ENCODE measurements at regions not wholly inside any gene's neighbourhood (a gene's known extent, or its start where the extent isn't known, plus 50 kb on each side); places are given as distances from the start of the nearest gene placed in this dataset.

GRCh38 chr11:93906486-93906885 lies 56.1 kb upstream of the VSTM5 start:
- 46% methylated on average over 2 of the region's 2 CpGs for WGBS (ENCODE audit: low lambda C conversion rate)
- POLR2A ChIA-PET, result no interaction called here

GRCh38 chr11:93907901-93908300 lies 57.5 kb upstream of the VSTM5 start:
- Histone ChIP-seq H3K9ac (no peak overlapping the region), H3K27me3 (ENCODE audit: insufficient read depth) (no peaks in the 10 kb centered on the region), H4K20me1 (ENCODE audit: insufficient read depth) (no peaks in the 10 kb centered on the region), H2AFZ (ENCODE audit: low read depth) (no peak overlapping the region), H3K79me2 (ENCODE audit: insufficient read depth) (no peaks in the 10 kb centered on the region), H3K4me3 (ENCODE audit: low read depth in 2 of 2, low read length in 1 of 2) (no peak overlapping the region), H3F3A (replicated peaks; ENCODE audit: insufficient read depth) (peaks cover 12% of the 10 kb centered on the region), H3K9me3 (no peaks in the 10 kb centered on the region), H3K36me3 (replicated peaks in 1 of 2; ENCODE audit: control insufficient read depth in 1 of 2, insufficient read depth in 2 of 2, low read length in 1 of 2) (no peaks in the 10 kb centered on the region), H3K4me2 (peak overlapping the region; percentile 42; the same call in 1 of the 2 replicates), H3K4me1 (ENCODE audit: control insufficient read depth in 1 of 2, insufficient read depth in 2 of 2, low read depth in 1 of 2, low read length in 1 of 2) (peaks cover 0 to 11% of the 10 kb centered on the region in 2 experiments; a peak in 3 of 4 replicates), H3K27ac (ENCODE audit: low read depth in 2 of 2, low read length in 1 of 2) (peak overlapping the region in 1 of 2 experiments; percentile 15; a peak in 1 of 4 replicates), H3K9me2 (no peaks in the 10 kb centered on the region)
- DNase-seq, result no peak
- 15% methylated on average over 1 of the region's 1 CpG for WGBS (ENCODE audit: low lambda C conversion rate)
- ChIA-PET POLR2A (no interaction called here), CTCF (no interaction called here)
- TF ChIP-seq POLR2AphosphoS5 (IDR thresholded peaks at IDR 0.05; ENCODE audit: low read depth, low read length), result no peak
- no peak for TF ChIP-seq SMC3 (IDR thresholded peaks at IDR 0.05; ENCODE audit: low read depth, low read length)
- TF ChIP-seq REST (IDR thresholded peaks at IDR 0.05; ENCODE audit: low read depth, low read length), result no peak
- no peak for TF ChIP-seq TAF1 (IDR thresholded peaks at IDR 0.05; ENCODE audit: borderline replicate concordance, low read depth, low read length)
- TF ChIP-seq RXRA (IDR thresholded peaks at IDR 0.05; ENCODE audit: borderline replicate concordance, low read depth), result no peak
- TF ChIP-seq TEAD4 (IDR thresholded peaks at IDR 0.05; ENCODE audit: borderline replicate concordance, insufficient read depth), result no peak
- TF ChIP-seq NRF1 (IDR thresholded peaks at IDR 0.05; ENCODE audit: low read depth, low read length), result no peak
- TF ChIP-seq YY1 (IDR thresholded peaks at IDR 0.05; ENCODE audit: low read depth), result no peak
- no peak for TF ChIP-seq PBX3 (IDR thresholded peaks at IDR 0.05)
- TF ChIP-seq JUND (IDR thresholded peaks at IDR 0.05), result no peak
- TF ChIP-seq MAX (IDR thresholded peaks at IDR 0.05; ENCODE audit: low read depth), result no peak
- TF ChIP-seq GATA2 (CRISPR knock-in tag; IDR thresholded peaks at IDR 0.05), result no peak
- no peak for TF ChIP-seq ELF1 (IDR thresholded peaks at IDR 0.05)
- no peak for TF ChIP-seq RFX5 (IDR thresholded peaks at IDR 0.05; ENCODE audit: low read length)
- no peak for TF ChIP-seq SIN3A (IDR thresholded peaks at IDR 0.05; ENCODE audit: borderline replicate concordance, low read depth, low read length)
- TF ChIP-seq RCOR1 (IDR thresholded peaks at IDR 0.05; ENCODE audit: low read length), result no peak
- no peak for TF ChIP-seq IRF3 (IDR thresholded peaks at IDR 0.05; ENCODE audit: low read depth, low read length)
- TF ChIP-seq FOXM1 (IDR thresholded peaks at IDR 0.05; ENCODE audit: low read depth), result no peak
- TF ChIP-seq CTCF (IDR thresholded peaks at IDR 0.05), result no peak
- no peak for TF ChIP-seq RAD21 (IDR thresholded peaks at IDR 0.05; ENCODE audit: low read length)

More at GRCh38 chr11:93906486-93906885, 56.1 kb upstream of the VSTM5 start:
- H2AFZ ChIP-seq (ENCODE audit: low read depth), result peak overlapping the region; percentile 53; the same call in 1 of the 2 replicates
- H3F3A ChIP-seq (replicated peaks; ENCODE audit: insufficient read depth), result peaks cover 12% of the 10 kb centered on the region
- H3K9me3 ChIP-seq, result no peaks in the 10 kb centered on the region
- no peak overlapping the region for H3K9ac ChIP-seq
- no peak overlapping the region for H3K4me2 ChIP-seq
- no peaks in the 10 kb centered on the region for H3K9me2 ChIP-seq
- no peak overlapping the region for H3K27ac ChIP-seq (ENCODE audit: low read depth in 2 of 2, low read length in 1 of 2)
- H3K27me3 ChIP-seq (ENCODE audit: insufficient read depth), result no peaks in the 10 kb centered on the region
- TF ChIP-seq MAX (IDR thresholded peaks at IDR 0.05; ENCODE audit: low read depth), result no peak
- H3K36me3 ChIP-seq (replicated peaks in 1 of 2; ENCODE audit: control insufficient read depth in 1 of 2, insufficient read depth in 2 of 2, low read length in 1 of 2), result no peaks in the 10 kb centered on the region
- H3K4me3 ChIP-seq (ENCODE audit: low read depth in 2 of 2, low read length in 1 of 2), result no peak overlapping the region
- no peaks in the 10 kb centered on the region for H3K79me2 ChIP-seq (ENCODE audit: insufficient read depth)
- no peak for DNase-seq
- no peaks in the 10 kb centered on the region for H4K20me1 ChIP-seq (ENCODE audit: insufficient read depth)
- CTCF ChIA-PET, result interaction anchor here (1.3 to 4.3 kb wide), 2 partner anchors 12 to 15 kb away, joined by 5 to 23 read pairs; no protein-coding TSS in a partner anchor
- peaks cover 0 to 11% of the 10 kb centered on the region in 2 experiments; a peak in 3 of 4 replicates for H3K4me1 ChIP-seq (ENCODE audit: control insufficient read depth in 1 of 2, insufficient read depth in 2 of 2, low read depth in 1 of 2, low read length in 1 of 2)
